CD4-positive, alpha-beta T cell treated with Interleukin-6 at 100 ng/mL for 8 hours (primary cell): ENCODE measurements at regions not wholly inside any gene's neighbourhood (a gene's known extent, or its start where the extent isn't known, plus 50 kb on each side); places are given as distances from the start of the nearest gene placed in this dataset.
"Not testable (repeated sequence)": the region's sequence is repeated elsewhere in the genome, so short reads cannot be mapped to it uniquely, and the experiment has no call there.

ENCODE experiments used
- DNase-seq: peaks from one replicate; pipeline ENCODE4 v3.0.0-alpha.2; 2020; ENCODE audit warnings: mixed read lengths, low spot score

DNA sequence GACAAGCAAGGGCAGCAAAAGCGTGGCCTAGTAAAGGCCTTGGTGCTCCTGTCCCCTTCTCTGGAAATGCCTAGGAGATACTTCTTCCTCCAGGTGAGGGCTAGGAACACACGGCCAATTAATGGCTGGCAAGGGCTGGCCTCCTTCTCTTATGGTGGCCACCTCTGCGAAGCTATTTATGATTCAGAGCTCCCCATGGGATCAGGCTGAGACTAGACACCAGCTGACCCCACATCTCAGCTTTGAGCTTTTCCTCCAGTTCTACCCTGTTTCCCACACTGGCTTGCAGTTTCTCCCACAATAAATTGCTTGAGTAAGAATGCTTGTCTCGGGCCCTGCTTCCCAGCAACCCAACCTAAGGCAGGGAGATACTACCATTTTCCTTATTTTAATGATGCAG, 53.7 kb downstream of the CAMK2N1 start:
- no peak for DNase-seq

DNA sequence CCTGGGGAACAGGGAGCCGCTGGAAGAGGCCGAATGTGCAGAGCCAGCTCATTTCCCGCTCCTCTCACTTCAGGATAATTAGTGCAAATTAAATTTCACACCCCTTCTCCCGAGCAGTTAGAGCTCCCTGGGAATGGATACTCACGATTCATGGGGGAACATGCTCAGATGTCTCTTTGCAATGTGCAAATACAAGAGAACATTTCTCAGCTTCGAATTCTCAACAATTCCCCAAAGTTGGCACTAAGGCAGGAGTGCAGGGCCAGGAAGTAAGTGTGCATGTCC, 54.9 kb downstream of the CAMK2N1 start:
- DNase-seq = no peak

DNA sequence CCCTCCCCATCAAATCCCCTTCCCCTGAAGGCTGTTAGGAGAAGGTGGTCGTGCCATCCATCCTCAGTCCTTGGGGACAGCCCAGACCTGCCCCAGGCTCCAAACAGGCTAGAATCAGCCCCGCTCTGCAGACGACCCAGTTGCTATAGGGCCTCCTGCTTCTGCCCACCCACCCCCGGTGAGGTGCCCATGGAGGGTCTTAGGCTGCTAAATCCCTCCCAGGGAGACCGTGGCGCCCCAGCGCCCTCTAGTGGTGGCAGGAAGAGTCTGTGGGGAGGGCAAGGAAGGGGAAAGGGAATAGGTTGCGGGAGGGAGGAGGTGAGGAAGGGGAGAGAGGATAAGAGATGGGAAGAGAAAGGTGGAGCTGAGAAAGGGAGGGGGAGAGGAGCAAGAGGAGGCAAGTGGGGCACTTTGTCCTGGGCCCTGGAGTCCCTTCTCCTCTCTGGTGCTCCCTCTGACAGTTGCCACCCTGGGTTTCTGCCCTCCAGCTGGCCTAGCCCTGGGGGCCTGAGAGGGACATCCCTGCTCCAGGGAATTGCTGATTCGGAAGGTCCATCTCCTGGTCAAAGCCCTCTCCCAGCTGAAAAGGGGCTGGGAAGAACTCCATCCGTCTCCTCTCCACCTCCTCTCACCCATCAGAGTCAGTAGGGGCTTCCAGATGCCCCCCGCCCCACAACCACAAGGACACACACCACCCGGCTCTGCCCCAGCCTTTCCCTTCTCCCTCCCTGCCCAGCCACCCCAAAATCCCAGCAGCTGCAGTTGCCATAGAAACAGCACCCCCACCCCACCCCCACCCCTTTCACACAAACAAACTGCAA, 55.4 kb downstream of the CAMK2N1 start:
- peak; percentile 10 for DNase-seq

DNA sequence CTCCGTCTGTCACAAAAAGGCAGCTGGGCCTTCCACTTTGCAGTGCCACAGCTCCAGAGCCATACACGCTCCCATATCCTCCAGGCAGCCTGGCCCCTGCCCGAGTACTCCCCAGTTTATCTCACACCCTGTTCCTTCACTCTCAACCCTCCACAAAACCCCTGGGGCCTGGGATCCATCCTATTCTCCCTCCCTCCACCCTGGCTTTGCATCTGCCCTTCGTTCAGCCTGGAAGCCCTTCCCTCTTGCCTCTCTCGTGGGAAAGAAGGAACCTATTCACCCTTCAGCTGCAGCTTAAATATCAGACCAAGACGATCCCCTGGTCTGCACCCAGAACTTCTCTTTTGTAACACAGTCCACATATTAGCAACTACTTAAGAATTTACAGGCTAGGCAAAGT, 56.7 kb downstream of the CAMK2N1 start:
- DNase-seq = no peak

DNA sequence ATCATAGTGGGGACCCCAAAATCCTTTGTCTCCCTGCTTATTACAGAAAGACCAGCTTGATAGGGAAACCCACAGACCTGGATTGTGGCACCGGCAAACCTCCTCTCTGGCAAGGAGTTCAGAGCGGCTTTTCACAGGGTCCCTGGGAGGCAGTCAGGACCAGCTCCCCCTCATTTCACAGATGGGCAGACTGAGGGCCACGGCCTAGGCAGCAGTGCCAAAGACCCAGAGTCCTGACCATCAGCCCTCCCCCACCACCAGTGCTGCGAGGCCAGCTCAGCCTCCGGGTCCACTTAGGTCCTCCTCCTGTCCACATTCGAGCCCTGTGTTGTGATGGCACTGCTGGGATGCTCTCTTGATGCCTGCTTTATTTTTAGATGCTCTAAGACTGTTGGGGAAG, 57.2 kb downstream of the CAMK2N1 start:
- DNase-seq = no peak

DNA sequence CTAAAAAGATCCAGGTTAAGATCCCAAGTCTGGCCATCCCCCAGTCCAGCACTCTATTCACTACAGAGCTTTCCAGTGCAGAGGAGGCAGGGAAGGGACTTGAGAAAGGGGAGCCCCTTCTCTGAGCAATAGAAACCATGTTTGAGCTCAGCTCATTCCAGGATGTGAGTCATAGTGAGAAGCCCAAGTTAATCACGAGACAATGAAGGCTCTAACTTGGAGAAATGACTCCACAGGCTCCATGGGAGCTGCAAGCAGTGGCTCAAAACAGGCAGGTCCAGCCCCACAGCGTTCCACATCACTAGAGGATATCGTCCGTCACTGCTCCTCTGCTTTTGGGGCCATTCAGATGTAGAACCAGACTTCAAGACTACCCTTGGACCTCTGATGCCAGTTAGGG, 59.1 kb downstream of the CAMK2N1 start:
- no peak for DNase-seq

DNA sequence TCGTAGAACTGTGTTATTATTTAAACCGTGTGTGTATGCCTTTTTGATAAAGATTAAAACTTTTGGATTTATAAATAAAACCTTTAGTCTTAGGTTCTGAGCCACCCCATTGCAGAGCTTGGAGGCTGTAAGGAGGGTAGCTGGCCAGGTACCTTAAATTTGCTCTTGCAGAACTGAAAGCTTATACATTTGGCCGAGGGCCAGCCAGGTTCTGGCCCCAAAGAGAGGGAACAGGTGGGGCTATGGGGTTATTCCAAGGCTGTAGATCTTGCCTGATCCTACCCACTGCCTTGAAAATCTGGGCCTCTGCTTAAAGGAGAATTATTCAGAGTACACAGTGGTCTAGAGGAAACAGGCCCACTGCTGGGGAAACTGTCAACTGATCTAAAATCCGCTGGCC, 59.6 kb downstream of the CAMK2N1 start:
- no peak for DNase-seq

DNA sequence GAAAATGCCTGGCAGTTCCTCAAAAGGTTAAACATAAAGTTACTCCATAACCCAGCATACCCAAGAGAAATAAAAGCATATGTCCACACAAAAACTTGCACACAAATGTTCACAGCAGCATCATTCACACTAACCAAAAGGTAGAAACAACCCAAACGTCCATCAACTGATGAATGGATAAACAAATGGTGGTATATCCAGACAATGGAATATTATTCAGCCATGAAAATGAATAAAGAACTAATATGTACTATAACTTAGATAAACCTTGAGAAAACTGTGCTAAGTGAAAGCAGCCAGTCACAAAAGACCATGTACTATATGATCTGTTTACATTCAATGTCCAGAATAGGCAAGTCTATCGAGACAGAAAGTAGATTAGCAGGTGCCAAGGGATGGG, 60.4 kb downstream of the CAMK2N1 start:
- no peak for DNase-seq

DNA sequence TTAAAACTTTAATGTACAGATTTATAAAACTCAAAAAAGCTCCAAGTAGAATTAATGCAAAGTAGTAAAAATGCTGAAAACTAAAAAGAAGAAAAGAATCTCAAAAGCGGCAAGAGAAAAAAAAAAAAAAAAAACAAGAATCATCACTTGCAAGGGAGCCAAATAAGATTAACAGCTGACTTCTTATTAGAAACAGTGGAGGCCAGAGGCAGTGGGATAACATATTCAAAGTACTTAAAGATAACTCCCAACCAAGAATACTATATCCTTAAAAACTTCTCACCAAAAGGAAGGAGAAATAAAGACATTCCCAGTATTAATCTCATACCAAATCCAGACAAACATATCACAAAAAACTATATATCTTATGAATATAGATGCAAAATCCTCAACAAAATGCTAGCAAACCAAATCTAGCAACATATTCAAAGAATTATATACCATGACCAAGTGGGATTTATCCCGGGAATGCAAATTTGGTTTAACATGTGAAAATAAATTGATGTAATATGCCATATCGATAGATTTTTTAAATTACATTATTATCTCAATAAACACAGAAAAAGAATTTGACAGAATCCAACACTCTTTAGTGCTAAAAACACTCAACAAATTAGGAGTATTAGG, 62.7 kb downstream of the CAMK2N1 start:
- DNase-seq = no peak

DNA sequence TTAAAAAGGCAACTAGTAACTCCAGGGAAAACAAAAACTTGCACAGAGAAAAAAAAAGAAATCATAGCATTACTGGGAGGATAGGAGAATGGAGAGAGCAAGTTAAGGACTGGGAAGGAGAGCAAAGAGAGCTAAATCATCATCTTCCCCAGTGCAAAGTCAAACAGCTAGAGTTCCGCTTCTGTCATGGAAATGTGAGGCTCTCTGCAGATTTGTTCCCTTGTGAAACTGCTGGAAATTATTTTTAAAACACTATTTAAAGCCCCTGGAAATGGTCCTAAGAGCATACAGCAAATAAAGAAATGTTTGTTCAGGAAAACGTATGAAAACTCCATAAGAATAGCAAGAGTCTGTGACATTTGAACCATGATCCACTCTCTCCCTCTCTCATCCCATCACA, 64.6 kb downstream of the CAMK2N1 start:
- DNase-seq = no peak

DNA sequence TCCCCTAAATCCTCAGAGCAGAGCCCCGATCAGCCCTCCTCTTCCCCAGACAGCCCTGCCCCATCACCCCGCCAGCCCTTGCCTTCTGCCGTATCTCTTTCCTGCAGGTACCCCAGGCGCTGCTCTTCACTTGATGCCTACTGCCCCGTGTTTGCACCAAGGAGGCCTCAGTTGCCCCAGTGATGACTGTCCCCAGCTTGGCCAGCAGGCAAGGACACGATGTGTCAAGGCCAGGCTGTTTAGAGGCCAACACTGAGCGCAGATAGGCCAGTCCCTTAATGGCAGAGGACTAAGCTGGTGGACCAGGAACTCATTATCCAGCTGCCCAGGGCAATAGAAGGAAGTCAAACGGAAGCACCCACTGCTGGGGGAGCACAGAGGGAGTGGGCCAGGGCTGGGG, 68.4 kb downstream of the CAMK2N1 start:
- no peak for DNase-seq

DNA sequence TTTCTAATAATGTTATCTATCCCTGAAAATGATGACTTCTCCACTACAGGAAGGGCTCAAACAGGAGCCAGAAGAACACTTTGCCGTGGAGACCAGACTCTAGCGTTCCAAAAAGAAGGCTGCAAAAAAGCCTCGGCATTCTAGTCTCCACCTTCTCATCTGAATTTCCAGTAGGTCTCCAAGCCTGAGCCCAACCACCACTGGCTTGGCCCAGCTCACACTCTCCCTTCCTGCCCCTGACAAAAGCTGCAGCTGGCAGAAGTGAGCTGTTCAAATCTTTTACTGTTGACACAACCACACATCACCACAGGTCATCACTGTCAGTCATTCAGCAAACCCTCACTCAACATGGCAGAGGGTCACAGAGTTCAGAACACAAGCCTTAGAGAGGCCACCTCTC, 69.3 kb downstream of the CAMK2N1 start:
- DNase-seq = no peak

DNA sequence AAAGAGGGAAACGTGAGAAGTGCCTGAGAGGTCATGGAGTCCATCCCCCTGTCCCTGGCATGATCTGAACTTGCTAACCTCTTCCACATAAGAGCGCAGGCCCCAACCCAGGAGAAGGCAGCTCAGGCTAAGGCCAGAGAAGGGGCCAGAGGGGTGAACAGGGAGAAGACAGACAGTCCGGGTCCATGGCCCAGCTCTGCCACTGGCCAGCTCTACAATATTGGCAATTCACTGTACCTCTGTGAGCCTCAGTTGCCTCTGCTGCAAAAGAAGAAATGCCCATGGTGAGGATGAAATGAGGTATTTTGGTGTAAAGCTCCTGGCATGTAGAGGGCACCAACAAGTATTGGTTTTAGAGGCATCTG, 72.3 kb downstream of the CAMK2N1 start:
- DNase-seq = no peak

DNA sequence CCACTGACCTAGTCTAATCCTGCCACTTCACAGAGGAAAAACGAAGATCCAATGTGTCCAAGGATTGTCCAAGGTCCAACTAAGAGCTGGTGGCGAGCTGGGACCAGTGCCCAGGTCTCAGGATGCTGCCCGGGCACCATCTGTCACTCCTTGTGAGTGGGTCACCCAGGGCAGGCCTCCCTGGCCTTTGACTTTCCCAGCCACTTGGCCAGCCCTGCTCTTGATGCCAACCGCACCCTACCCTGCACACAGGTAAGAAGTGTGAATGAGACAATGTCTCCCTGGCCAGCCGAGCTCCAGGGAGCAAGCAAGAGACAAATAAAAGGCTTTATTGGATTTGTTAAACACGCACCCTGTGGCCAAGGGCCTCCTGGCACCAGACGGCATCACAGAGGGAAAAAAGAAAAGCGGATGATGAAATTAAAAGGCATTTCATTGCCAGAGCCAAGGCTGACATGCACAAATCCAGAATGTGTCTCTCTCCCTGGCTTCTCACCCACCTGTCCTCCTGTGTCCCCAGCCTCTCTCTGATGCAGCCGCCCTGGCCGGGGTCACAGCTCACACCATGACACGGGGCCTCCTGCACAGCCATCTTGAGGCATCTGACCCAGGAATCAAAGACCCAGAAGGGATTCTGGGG, 72.8 kb downstream of the CAMK2N1 start:
- DNase-seq = no peak

DNA sequence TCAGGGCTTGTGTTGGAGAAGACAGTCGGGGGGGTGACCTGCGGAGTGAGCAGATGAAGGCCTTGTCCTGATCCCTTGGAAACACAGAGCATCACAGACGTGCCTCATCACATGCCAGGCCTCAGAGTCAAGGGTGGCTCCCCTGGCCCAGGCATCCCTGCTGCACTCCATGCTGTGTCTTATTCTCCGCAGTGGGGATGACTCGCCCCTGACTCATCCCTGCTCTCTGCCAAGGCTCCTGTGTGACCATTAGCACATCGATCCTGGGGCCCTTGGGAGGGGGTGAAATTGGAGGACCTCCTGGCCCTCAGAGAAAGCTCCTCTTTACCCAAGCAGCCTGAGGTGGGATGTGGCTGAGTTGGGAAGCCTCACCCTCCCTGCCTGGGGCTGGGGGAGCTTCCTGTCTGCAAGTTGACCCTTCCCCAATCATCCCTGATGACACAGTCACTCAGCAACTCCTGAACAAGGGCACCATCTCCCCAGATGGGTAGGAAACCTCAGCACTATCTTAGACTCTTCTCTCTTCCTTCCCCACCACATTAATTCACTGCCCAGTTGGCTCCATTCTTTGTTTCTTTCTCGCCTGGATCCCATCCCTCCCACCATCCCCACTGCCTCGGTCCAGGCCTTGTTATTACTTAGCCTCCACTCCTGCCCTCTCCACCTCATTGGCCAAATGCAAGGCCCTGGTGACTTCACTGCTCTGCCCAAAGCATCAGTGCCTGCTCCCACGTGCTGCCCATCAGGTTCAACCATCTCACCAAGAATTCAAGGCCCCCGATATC, 74.6 kb downstream of the CAMK2N1 start:
- no peak for DNase-seq

DNA sequence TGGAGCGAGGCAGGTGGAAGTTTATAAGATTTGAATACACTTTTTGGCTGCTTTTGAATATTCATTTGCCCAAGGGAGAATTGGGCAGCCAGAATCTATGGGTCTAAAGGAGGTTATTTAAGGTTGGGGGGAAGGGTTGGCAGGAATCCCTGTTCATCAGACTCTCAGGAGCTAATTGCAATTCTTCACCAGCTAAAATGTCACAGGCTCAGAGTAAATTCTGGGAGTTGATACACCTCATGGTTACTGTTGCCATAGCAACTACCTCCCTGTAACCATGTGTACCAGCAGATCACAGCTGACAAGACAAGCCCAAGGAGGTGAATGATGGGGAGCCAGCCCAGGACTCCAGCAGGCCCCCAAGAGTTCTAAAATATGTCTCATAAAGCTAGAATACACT, 75.5 kb downstream of the CAMK2N1 start:
- no peak for DNase-seq

DNA sequence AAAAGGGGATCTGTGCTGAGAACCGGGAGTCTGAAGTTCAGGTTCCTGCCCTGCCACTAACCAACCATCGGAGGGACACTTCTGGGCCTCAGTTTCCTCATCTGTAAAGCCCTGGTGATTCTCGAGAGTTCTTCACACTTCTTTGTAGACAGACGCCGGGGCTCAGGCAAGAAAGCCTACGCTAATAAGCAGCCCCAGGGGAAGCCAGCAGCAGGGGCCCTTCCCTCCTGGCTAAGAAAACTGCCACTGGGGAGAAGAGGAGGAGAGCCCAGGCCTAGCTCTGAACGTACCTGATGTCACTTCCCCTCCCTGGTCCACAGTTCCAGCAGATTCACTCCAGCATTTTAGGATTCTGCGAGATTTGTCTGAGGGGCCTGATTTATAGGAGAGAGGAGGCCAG, 76.0 kb downstream of the CAMK2N1 start:
- no peak for DNase-seq

DNA sequence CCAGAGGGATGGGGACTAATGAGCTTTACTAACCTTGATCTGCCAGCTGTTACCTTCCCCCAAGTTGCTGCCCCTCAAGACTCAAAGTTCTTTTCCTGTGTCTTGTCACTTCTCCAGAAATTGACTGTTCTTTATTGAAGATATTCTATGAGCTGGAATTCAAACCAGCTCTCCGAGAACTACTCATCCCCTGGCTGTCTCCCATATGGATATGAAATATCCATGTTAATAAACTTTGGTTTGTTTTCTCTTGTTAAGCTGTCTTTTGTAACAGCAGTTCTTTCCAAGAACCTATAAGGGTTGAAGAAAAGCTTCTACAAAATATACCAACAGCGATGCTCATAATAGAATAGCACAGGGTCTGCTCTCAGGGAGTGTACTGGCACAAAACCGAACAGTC, 77.0 kb downstream of the CAMK2N1 start:
- DNase-seq = no peak

DNA sequence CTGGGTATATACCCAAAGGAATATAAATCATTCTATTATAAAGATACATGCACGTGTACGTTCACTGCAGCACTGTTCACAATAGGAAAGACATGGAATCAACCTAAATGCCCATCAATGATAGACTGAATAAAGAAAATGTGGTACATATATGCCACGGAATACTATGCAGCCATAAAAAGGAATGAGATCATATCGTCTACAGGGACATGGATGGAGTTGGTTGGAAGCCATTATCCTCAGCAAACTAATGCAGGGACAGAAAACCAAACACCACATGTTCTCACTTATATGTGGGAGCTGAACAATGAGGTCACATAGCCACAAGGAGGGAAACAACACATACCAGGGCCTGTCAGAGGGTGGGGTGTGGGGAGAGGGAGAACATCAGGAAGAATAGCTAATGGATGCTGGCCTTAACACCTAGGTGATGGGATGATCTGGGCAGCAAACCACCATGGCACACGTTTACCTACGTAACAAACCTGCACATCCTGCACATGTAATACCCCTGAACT, 77.8 kb downstream of the CAMK2N1 start:
- DNase-seq = not testable (repeated sequence)

DNA sequence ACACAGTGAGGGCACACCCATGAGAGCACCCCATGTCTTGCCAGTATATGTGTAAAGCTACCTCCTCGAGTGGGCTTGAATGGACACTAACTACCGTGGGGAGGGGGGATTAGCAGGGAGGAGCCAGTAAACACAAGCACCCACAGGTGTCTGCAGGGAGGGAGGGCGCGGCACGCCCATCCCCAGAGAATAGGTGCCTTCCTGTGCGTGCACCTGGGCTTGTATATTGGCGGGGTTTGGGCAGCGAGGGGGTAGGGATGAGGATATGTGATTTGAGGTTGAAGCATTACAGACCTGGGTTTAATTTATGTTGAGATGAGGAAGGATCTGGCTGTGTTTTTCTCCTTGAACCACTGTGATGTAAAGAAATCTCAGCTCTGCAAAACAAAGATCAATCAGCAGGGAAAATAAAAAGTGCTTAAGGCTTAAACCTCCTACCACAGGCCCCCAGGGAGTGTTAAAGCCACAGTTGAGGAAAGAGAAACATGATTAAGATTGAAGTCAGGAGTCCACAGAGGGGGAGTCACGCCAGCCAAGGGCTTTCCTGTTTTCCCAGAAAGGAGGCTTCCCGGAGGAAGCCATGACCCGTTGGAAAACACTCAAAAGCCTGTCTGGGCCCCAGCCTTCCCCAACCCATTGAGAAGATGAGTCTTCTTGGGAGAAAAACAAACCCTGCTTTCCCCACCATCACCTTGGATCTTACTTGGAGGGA, 80.0 kb downstream of the CAMK2N1 start:
- no peak for DNase-seq

DNA sequence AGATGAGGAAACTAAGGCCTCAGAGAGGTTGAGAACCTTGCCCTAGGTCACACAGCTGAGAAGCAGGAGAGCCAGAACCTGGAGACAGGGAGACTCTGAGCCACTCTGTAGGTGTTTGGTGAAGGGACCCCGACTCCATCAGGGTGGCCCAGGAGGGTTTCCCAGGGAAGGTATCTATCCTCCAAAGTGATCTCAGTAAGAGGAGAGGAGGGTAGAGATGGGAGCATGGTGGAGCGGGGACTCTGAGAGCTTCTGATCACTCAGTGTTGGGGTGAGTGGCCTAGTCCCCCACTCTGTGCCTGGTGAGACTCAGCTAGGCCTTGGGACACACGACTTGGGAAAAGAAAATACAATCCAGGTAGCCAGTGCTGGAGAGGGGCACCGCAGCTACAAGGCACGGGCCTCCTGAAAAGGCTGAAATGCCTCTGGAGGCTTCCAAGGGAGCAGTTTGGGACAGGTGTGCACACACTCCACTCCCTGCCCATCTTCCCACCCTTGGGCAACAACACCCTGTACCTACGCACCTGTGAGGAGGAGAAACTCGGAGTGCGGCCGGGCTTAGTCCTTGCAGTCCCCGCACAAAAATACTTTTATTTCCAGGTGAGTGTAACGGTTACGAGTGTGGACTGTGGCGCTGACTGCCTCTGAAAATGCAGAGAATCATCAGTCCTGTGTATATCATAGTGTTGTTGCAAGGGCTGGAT, 80.8 kb downstream of the CAMK2N1 start:
- no peak for DNase-seq
